Thoracic aorta (tissue), 2 donors: ENCODE measurements at regions not wholly inside any gene's neighbourhood (a gene's known extent, or its start where the extent isn't known, plus 50 kb on each side); places are given as distances from the start of the nearest gene placed in this dataset.
A peak's percentile ranks its signal among the peaks of the same experiment; 100 is the strongest.

ENCODE experiments used
- ATAC-seq: fragments of 150-250 bp; one replicate; pipeline ENCODE4 v1.8.0; 2017; ENCODE audit warnings: low read depth; ENCODE audit not compliant: insufficient number of reproducible peaks, low FRiP score
- DNase-seq: peaks from one replicate; pipeline ENCODE4 v3.0.0-alpha.2; 2020; ENCODE audit warnings: low spot score
- H3K27ac ChIP-seq, 2 donors: fragments of 200-600 bp; sonication (generic); 1 replicate in 1 of 2; 2 replicates in 1 of 2; pipeline ENCODE4 v1.5.1; 2016; ENCODE audit warnings: mild to moderate bottlenecking in 2 of 2, moderate library complexity in 2 of 2
- H3K27me3 ChIP-seq: fragments of 200-600 bp; sonication (generic); replicated peaks from 2 replicates; pipeline ENCODE4 v1.6.0; 2016; ENCODE audit warnings: mild to moderate bottlenecking; ENCODE audit not compliant: insufficient read depth
- H3K36me3 ChIP-seq: fragments of 200-600 bp; sonication (generic); one replicate; pipeline ENCODE4 v1.5.1; 2016
- H3K4me1 ChIP-seq, 2 donors: fragments of 200-600 bp; sonication (generic); 1 replicate in 1 of 2; 2 replicates in 1 of 2; pipeline versions ENCODE4 v1.5.1 to v1.6.0; 2016; ENCODE audit warnings: low read depth in 2 of 2, mild to moderate bottlenecking in 1 of 2; ENCODE audit not compliant: control insufficient read depth in 1 of 2
- H3K4me3 ChIP-seq: fragments of 200-600 bp; sonication (generic); 2 replicates; pipeline ENCODE4 v1.5.1; 2016; ENCODE audit warnings: mild to moderate bottlenecking
- H3K9me3 ChIP-seq: fragments of 200-600 bp; sonication (generic); 2 replicates; pipeline ENCODE4 v1.5.1; 2016
- TF ChIP-seq, protein P1 (sequence below): fragments of 200-600 bp; sonication (generic); IDR thresholded peaks from one replicate; pipeline ENCODE4 v1.5.1; 2019; ENCODE audit warnings: antibody characterized with exemption

DNA sequence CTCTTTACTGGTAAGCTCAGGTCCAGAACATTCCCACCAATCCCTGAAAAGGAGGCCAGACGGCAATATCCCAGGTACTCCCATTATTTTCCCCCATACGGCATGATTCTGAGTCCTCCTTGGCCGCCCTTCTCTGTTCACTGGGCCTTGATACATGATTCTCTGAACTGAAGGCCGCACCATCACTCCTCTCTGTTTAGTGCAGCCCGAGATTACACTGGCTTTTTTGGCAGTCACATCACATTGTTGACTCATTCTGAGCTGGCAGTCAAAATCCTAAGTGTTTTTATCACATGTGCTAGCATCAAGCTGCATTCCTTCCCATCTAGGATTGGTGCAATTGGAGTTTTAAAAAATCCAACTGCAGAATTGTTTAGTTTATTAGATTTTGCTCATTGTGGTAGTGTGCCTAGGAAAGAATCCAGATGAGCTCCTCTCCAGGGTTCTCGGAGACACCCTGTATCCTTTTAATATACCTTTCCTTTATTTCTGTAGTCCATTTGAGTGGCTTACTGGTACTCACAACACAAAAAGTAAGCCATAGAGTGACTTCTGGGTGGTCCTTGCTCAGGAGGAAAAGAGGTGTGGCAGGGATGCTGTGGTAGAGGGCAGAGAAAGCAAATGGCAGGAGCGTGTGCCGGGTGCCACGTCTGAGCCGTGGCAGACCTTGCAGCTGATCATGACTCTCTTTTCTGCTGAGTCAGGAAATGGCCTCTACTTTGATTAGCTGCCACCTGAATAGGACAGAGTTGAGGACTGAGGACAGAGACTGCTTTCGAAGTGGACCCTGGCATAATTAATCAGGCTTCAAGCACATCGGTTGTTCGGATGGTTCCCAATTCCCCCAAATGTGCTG is 121.1 kb upstream of the IL12B start:
- Histone ChIP-seq H3K4me1 (peaks cover 10 to 16% of the 10 kb centered on the region in 2 donors), H3K9me3 (no peaks in the 10 kb centered on the region), H3K36me3 (no peaks in the 10 kb centered on the region), H3K27me3 (no peaks in the 10 kb centered on the region), H3K27ac (peak overlapping the region; percentile 71 to 80), H3K4me3 (no peak overlapping the region)
- DNase-seq (peak; percentile 37), ATAC-seq (peak; percentile 97)
- TF ChIP-seq, protein P1, sequence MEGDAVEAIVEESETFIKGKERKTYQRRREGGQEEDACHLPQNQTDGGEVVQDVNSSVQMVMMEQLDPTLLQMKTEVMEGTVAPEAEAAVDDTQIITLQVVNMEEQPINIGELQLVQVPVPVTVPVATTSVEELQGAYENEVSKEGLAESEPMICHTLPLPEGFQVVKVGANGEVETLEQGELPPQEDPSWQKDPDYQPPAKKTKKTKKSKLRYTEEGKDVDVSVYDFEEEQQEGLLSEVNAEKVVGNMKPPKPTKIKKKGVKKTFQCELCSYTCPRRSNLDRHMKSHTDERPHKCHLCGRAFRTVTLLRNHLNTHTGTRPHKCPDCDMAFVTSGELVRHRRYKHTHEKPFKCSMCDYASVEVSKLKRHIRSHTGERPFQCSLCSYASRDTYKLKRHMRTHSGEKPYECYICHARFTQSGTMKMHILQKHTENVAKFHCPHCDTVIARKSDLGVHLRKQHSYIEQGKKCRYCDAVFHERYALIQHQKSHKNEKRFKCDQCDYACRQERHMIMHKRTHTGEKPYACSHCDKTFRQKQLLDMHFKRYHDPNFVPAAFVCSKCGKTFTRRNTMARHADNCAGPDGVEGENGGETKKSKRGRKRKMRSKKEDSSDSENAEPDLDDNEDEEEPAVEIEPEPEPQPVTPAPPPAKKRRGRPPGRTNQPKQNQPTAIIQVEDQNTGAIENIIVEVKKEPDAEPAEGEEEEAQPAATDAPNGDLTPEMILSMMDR: no peak

GRCh38 chr5:159452480-159453167 is 122.3 kb upstream of the IL12B start:
- Histone ChIP-seq H3K4me3 (no peak overlapping the region), H3K9me3 (no peaks in the 10 kb centered on the region), H3K36me3 (no peaks in the 10 kb centered on the region), H3K27ac (no peak overlapping the region), H3K27me3 (no peaks in the 10 kb centered on the region), H3K4me1 (peaks cover 10 to 16% of the 10 kb centered on the region in 2 donors)
- TF ChIP-seq, protein P1: no peak
- ATAC-seq (no peak), DNase-seq (no peak)

DNA sequence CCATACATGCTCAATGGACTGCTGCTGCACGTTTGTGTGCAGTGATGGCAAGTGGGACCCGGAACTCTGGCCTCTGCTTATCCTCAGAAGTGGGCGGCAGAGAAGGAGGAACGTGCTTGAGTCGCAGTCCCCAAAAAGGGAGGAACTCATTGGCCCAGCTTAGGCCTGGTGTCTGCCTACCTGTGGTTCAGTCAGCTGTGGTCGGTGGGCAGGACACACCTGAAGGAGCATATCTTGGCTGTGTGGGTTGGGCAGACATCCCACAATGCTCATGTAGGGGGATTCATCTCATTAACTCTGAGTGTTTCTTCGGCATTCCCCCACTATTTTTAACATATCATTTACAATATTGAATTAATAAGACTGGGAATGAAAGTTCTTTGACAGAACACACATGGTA is 122.9 kb upstream of the IL12B start:
- Histone ChIP-seq H3K27me3 (no peaks in the 10 kb centered on the region), H3K4me1 (peaks cover 10 to 16% of the 10 kb centered on the region in 2 donors), H3K27ac (no peak overlapping the region), H3K4me3 (no peak overlapping the region), H3K9me3 (no peaks in the 10 kb centered on the region), H3K36me3 (no peaks in the 10 kb centered on the region)
- TF ChIP-seq, protein P1: no peak
- DNase-seq (no peak), ATAC-seq (no peak)

DNA sequence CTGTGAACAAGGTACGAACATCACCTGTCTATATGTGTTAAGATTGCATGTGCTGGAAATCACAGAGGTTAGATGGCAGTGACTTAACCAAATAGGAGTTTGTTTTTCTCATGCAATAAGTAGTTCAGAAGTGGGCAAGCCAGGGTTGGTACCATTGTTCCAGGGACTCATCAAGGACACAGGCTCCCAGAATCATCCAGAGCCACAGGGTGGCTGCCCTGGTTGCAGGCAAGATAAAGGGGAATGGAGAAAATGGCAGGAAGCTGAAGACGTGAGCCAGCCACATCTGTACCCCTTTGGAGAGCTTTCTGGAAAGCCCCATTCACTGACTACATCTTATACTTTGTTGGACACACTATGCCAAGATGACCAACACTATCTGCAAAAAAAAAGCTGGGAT is 126.0 kb upstream of the IL12B start:
- DNase-seq: no peak
- TF ChIP-seq, protein P1: no peak

GRCh38 chr5:159456722-159457465 is 126.6 kb upstream of the IL12B start:
- H3K4me3 ChIP-seq: no peak overlapping the region
- H3K27ac ChIP-seq: no peak overlapping the region
- no peaks in the 10 kb centered on the region for H3K27me3 ChIP-seq
- DNase-seq (no peak), ATAC-seq (no peak)
- H3K4me1 ChIP-seq: peaks cover 0 to 5% of the 10 kb centered on the region in 2 donors
- no peaks in the 10 kb centered on the region for H3K9me3 ChIP-seq
- H3K36me3 ChIP-seq: no peaks in the 10 kb centered on the region
- TF ChIP-seq, protein P1: no peak

More for the DNA sequence above, 126.0 kb upstream of the IL12B start:
- ATAC-seq: no peak
- no peak overlapping the region for H3K27ac ChIP-seq
- H3K4me1 ChIP-seq: peaks cover 5 to 9% of the 10 kb centered on the region in 2 donors
- no peaks in the 10 kb centered on the region for H3K36me3 ChIP-seq
- H3K9me3 ChIP-seq: no peaks in the 10 kb centered on the region
- H3K4me3 ChIP-seq: no peak overlapping the region
- no peaks in the 10 kb centered on the region for H3K27me3 ChIP-seq
